ENCODE measurements at regions not wholly inside any gene's neighbourhood (a gene's known extent, or its start where the extent isn't known, plus 50 kb on each side); places are given as distances from the start of the nearest gene placed in this dataset.

GRCh38 chr9:33633636-33634035 lies 109.6 kb downstream of the ANKRD18B start:
- TF ChIP-seq CTCF (IDR thresholded peaks at IDR 0.05): no peak
- no peak for TF ChIP-seq POLR2A (IDR thresholded peaks at IDR 0.05)
- TF ChIP-seq POLR2AphosphoS5 (IDR thresholded peaks at IDR 0.05): no peak
